Right lobe of liver (tissue), 4 donors: ENCODE measurements at regions not wholly inside any gene's neighbourhood (a gene's known extent, or its start where the extent isn't known, plus 50 kb on each side); places are given as distances from the start of the nearest gene placed in this dataset.

Experiments
- POLR2A ChIP-seq: fragments of 450-650 bp; IDR thresholded peaks from one replicate; pipeline ENCODE4 v1.6.1; 2017; ENCODE audit warnings: antibody characterized with exemption, mild to moderate bottlenecking
- TF ChIP-seq, protein P1 (sequence below), 4 donors: fragments of 200-600 bp in 3 of 4; fragments of 450-650 bp in 1 of 4; IDR thresholded peaks; one replicate each; pipeline versions ENCODE4 v1.5.1 to v1.8.0; 2016 to 2022; ENCODE audit warnings: antibody characterized with exemption in 4 of 4, mild to moderate bottlenecking in 2 of 4
- donor health status: DM: no; HTN: no; CAD: no.
- donor health status: DM: no; HTN: no; CAD: no.
- donor health status: DM: no; HTN: yes; CAD: no.

DNA sequence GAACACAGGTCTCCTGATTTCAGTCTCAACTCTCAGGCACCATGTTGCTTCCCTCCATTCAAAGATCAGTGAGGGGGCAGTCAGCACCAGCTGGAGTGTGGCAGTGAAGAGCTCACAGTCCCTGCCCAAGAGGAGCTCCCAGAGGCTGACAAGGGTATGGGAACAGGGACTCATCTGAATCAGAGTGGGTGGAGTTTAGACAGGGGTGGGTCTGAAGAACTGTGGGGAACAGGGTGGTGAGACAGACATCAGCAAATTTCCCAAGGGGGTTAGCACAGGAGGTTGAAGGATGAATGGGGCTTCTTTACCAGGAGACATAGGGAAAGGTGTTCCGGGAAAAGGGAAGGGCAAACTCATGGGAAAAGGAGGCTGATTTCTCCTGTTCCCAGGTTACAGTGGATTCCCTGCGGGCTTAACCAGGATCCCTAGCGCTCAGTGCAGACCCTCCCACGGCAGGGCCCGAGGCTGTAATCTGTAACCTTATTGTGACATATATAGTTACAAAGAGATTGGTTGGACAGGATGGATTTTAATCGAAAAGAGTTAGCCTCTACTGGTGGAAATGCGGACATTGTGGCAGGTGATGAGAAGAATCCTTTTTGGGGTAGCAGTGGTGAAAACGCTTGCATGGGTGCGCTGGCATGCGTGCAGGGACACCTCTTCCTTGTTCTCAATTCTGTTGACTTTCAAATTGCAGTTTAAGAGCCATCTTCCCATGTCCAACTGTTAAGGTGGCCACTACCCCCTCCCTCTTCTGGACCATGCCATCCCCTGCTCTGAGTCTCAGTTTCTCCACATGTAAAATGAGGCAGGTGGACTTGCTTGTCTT lies 160.3 kb downstream of the SMAD6 start:
- TF ChIP-seq, protein P1, sequence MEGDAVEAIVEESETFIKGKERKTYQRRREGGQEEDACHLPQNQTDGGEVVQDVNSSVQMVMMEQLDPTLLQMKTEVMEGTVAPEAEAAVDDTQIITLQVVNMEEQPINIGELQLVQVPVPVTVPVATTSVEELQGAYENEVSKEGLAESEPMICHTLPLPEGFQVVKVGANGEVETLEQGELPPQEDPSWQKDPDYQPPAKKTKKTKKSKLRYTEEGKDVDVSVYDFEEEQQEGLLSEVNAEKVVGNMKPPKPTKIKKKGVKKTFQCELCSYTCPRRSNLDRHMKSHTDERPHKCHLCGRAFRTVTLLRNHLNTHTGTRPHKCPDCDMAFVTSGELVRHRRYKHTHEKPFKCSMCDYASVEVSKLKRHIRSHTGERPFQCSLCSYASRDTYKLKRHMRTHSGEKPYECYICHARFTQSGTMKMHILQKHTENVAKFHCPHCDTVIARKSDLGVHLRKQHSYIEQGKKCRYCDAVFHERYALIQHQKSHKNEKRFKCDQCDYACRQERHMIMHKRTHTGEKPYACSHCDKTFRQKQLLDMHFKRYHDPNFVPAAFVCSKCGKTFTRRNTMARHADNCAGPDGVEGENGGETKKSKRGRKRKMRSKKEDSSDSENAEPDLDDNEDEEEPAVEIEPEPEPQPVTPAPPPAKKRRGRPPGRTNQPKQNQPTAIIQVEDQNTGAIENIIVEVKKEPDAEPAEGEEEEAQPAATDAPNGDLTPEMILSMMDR (IDR thresholded peaks at IDR 0.05) = no peak
- no peak for TF ChIP-seq POLR2A
